SU-DHL-6 (cell line): ENCODE measurements at regions not wholly inside any gene's neighbourhood (a gene's known extent, or its start where the extent isn't known, plus 50 kb on each side); places are given as distances from the start of the nearest gene placed in this dataset.

Source experiments
- EZH2phosphoT487 ChIP-seq: fragments of 200-600 bp; sonication (generic), shearing (Covaris generic); conservative IDR thresholded peaks from 2 replicates; pipeline ENCODE4 v1.6.1; 2018; ENCODE audit warnings: mild to moderate bottlenecking, antibody characterized with exemption, low read length, moderate library complexity, mixed read lengths
- TF ChIP-seq, protein P1 (sequence below): fragments of 200-600 bp; sonication (generic); IDR thresholded peaks from one replicate; pipeline ENCODE4 v1.5.1; 2017; ENCODE audit warnings: antibody characterized with exemption, mild to moderate bottlenecking, low read length, moderate library complexity; ENCODE audit not compliant: insufficient read depth, poor library complexity, severe bottlenecking

DNA sequence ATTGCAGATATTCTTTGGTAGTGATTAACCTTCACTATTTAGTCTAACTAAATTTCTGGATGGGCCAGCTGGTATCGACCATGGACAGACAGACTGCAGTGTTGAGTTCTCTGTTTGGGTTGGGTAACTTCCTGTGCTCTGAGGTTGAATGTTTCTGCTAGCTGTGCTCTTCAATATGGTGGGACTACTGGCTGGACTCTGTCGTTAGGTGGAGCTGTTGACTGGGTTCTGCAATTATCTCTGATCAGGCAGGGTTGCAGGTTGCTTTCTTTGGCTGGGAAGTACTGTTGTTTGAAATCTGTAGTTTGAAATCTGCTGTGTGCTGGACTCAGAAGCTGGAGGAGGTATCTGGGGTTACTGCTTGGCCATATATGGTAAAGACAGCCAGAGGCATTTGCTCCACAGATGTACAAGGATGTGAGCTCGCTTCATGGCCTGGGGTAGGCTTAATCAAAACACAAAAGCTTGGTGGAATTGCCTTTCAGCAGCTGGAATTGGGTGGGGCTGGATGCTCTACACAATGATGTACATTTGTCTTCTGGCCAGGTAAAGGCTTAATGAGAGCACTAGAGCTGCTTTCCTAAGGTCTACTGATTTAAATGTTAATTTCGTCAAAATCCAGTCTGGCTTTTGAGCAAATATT lies 1472.0 kb downstream of the FAM133A start:
- TF ChIP-seq, protein P1, sequence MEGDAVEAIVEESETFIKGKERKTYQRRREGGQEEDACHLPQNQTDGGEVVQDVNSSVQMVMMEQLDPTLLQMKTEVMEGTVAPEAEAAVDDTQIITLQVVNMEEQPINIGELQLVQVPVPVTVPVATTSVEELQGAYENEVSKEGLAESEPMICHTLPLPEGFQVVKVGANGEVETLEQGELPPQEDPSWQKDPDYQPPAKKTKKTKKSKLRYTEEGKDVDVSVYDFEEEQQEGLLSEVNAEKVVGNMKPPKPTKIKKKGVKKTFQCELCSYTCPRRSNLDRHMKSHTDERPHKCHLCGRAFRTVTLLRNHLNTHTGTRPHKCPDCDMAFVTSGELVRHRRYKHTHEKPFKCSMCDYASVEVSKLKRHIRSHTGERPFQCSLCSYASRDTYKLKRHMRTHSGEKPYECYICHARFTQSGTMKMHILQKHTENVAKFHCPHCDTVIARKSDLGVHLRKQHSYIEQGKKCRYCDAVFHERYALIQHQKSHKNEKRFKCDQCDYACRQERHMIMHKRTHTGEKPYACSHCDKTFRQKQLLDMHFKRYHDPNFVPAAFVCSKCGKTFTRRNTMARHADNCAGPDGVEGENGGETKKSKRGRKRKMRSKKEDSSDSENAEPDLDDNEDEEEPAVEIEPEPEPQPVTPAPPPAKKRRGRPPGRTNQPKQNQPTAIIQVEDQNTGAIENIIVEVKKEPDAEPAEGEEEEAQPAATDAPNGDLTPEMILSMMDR, result no peak
- no peak for TF ChIP-seq EZH2phosphoT487
